Mesodermal cell (in vitro differentiated cells): ENCODE measurements at regions not wholly inside any gene's neighbourhood (a gene's known extent, or its start where the extent isn't known, plus 50 kb on each side); places are given as distances from the start of the nearest gene placed in this dataset.
"Not testable (repeated sequence)": the region's sequence is repeated elsewhere in the genome, so short reads cannot be mapped to it uniquely, and the experiment has no call there.

ENCODE experiments used
- H3K27ac ChIP-seq: 2 replicates; pipeline ENCODE4 v1.7.0; 2013; ENCODE audit warnings: mild to moderate bottlenecking, low read depth, low read length, moderate library complexity; ENCODE audit not compliant: severe bottlenecking
- H3K36me3 ChIP-seq: 2 replicates; pipeline ENCODE4 v1.7.1; 2013; ENCODE audit warnings: mild to moderate bottlenecking, low read length, moderate library complexity; ENCODE audit not compliant: control insufficient read depth, insufficient read depth
- H3K4me1 ChIP-seq: one replicate; pipeline ENCODE4 v1.7.1; 2013; ENCODE audit warnings: mild to moderate bottlenecking, low read length; ENCODE audit not compliant: insufficient read depth, control insufficient read depth, poor library complexity, severe bottlenecking
- H3K4me3 ChIP-seq: 2 replicates; pipeline ENCODE4 v1.7.0; 2013; ENCODE audit warnings: low read length, control low read depth, mild to moderate bottlenecking; ENCODE audit not compliant: insufficient read depth, poor library complexity, severe bottlenecking; ENCODE audit errors: extremely low read depth
- H3K9me3 ChIP-seq: 2 replicates; pipeline ENCODE4 v1.7.1; 2013; ENCODE audit warnings: mild to moderate bottlenecking, low read length, moderate library complexity; ENCODE audit not compliant: control insufficient read depth
- WGBS, 2 experiments: methylation state at CpG; one replicate each; pipeline ENCODE4 v1.1.5; 2013; ENCODE audit warnings: missing lambda C conversion rate in 2 of 2; ENCODE audit not compliant: insufficient coverage in 2 of 2; 5-methylcytosine and 5-hydroxymethylcytosine counted together

GRCh38 chrY:7287963-7288362 lies 376.4 kb upstream of the AMELY start:
- H3K36me3 ChIP-seq, result peaks cover 31% of the 10 kb centered on the region
- H3K27ac ChIP-seq, H3K9me3 ChIP-seq, H3K4me1 ChIP-seq, H3K4me3 ChIP-seq: not testable (repeated sequence)
- 86 to 100% methylated on average over 1 to 2 of the region's 2 CpGs for WGBS, 2 experiments

DNA sequence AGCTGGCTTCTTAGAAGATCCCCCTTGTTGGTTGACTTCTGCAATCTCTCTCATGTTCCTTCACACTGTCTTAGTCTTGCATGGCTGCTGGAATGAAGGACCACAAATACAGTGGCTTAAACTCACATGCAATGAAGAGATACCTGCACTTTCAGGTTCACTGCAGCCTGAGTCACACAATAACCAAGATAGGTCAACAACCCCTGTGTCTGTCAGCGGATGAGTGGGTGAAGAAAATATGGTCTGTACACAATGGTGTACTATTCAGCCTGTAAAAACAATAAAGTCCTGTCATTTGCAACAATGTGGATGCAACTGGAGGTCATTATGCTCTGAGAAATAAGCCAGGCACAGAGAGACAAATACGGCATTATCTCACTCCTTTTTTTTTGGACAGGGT lies 373.8 kb upstream of the AMELY start:
- no peak overlapping the region for H3K27ac ChIP-seq
- peaks cover 28% of the 10 kb centered on the region for H3K36me3 ChIP-seq
- peaks cover 5% of the 10 kb centered on the region for H3K4me1 ChIP-seq
- no CpG with 5 or more reads among the region's 2 CpGs for WGBS, 2 experiments
- H3K9me3 ChIP-seq, result no peaks in the 10 kb centered on the region
- no peak overlapping the region for H3K4me3 ChIP-seq

DNA sequence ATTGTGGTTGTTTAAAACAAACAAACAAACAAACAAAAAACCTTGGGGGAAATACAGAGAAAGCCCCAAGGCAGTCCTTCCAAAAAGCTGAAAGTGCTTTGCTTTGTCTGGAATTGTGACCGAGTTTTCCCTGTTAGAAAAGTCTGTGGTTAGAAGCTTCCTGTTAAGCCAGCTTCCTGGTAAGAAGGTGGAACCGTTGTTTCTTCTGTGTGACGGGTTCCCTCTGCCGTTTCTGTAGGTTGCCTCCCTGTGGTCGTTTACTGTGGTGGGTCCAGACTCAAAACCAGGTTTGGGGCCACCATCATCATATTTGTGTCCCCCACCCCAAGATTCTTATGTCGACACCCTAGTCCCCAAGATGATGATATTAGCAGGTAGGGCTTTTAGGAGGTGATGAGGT lies 371.4 kb upstream of the AMELY start:
- no CpG with 5 or more reads among the region's 6 CpGs for WGBS, 2 experiments
- Histone ChIP-seq H3K4me1 (peaks cover 13% of the 10 kb centered on the region), H3K9me3 (no peaks in the 10 kb centered on the region), H3K36me3 (peaks cover 22% of the 10 kb centered on the region), H3K27ac (no peak overlapping the region), H3K4me3 (no peak overlapping the region)

DNA sequence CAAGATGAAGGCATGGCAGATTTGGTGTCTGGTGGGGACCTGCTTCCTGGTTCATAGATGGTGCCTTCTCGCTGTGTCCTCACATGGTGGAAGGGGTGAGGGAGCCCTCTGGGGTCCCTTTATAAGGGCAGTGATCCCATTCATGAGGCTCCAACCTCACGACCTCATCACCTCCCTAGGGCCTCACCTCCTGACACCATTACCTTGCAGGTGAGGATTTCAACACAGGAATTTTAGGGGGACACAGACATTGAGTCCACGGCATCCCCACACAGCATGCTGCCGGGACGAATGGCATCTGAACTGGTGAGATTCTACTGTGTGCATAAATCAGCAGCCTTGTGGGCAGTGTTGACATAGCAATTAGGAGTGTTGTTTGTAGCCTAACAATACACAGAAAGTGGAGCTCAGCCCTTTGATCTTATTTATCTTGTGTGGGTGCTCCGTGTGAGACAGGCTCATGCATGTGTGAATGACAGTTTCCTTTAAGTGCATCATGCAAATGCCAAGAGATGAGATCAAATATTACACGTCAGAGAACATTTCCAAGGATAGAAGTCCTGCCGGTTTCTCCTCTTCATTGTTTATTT lies 368.7 kb upstream of the AMELY start:
- H3K27ac ChIP-seq, H3K4me3 ChIP-seq, H3K9me3 ChIP-seq: not testable (repeated sequence)
- 60% methylated on average over 1 of the region's 8 CpGs; no CpG with 5 or more reads in 1 of the 2 experiments for WGBS, 2 experiments
- Histone ChIP-seq H3K4me1 (peaks cover 13% of the 10 kb centered on the region), H3K36me3 (peaks cover 19% of the 10 kb centered on the region)

GRCh38 chrY:7275751-7276150 lies 364.2 kb upstream of the AMELY start:
- Histone ChIP-seq H3K4me3 (peak overlapping the region; percentile 57), H3K36me3 (no peaks in the 10 kb centered on the region), H3K4me1 (peaks cover 8% of the 10 kb centered on the region), H3K27ac (no peak overlapping the region), H3K9me3 (no peaks in the 10 kb centered on the region)
- 42 to 61% methylated on average over 4 to 10 of the region's 11 CpGs for WGBS, 2 experiments

- 0% methylated on average over 12 of the region's 18 CpGs; no CpG with 5 or more reads in 1 of the 2 experiments for WGBS, 2 experiments
- no peaks in the 10 kb centered on the region for H3K9me3 ChIP-seq
- no peak overlapping the region for H3K27ac ChIP-seq
- no peaks in the 10 kb centered on the region for H3K36me3 ChIP-seq
- H3K4me1 ChIP-seq, result peaks cover 8% of the 10 kb centered on the region
- H3K4me3 ChIP-seq, result peak overlapping the region; percentile 57
Observed at GRCh38 chrY:7275014-7275413, 363.5 kb upstream of the AMELY start.

DNA sequence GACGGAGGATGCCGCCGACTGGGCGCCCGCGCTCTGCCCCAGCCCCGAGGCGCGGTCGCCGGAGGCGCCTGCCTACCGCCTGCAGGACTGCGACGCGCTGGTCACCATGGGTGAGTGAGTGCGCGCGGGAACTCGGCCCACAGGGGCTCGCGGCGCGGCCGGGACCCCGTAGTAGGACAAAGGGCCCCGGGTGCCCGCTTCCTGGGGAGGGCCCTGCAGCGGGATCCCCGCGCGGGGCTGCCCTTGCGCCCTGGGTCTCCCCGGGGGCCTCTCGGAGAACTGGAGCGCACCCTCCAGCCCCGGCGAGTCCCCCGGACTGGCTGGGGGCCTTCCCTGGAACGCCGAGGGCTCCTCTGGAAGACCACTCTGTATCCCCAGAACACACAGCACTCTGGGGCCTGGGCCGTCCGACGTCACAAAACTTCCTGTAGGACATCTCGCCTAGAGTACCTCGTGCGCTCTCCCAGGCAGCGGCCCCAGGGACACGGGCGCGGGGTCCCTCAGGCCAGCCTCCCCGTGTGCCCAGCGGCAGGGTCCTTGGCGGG lies 362.9 kb upstream of the AMELY start:
- Histone ChIP-seq H3K27ac (peak overlapping the region; percentile 10), H3K4me3 (peak overlapping the region; percentile 57), H3K36me3 (no peaks in the 10 kb centered on the region), H3K4me1 (peaks cover 4% of the 10 kb centered on the region), H3K9me3 (no peaks in the 10 kb centered on the region)
- WGBS, 2 experiments, result 0 to 1% methylated on average over 14 to 34 of the region's 54 CpGs

DNA sequence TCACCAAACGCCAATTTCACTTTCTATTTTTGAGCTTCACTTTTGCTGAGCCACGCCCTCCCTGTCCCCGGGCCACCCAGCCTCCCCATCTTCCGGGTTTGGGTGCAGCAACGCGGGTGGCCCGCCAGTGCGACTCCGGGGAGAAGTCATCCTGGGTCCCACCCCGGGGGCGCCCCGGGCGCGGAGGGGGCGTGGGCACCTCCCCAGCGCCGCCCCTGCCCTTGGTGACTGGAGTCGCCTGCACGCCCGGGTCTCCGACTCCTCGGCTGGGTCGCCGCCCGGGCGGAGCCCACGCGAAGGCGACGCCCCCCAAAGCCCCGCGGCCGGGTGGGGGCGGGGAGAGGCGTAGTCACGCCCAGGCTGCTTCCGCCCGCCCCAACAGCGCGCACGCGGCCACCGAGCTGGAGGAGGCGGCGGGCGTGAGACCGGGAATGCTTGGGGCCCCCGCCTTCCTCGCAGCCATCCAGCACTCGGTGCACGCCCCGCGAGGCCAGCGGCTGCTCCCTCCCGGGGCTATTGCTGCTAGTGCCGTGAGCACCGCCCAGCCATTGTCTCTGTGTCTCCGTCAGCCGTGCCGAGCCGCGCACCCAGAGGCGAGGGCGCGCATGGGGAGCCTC lies 362.1 kb upstream of the AMELY start:
- Histone ChIP-seq H3K4me1 (no peaks in the 10 kb centered on the region), H3K36me3 (no peaks in the 10 kb centered on the region), H3K4me3 (peak overlapping the region; percentile 57), H3K27ac (peak overlapping the region; percentile 53), H3K9me3 (no peaks in the 10 kb centered on the region)
- WGBS, 2 experiments, result 0% methylated on average over 10 to 26 of the region's 65 CpGs

GRCh38 chrY:7272556-7273195 lies 361.1 kb upstream of the AMELY start:
- H3K27ac ChIP-seq, result peak overlapping the region; percentile 53
- H3K36me3 ChIP-seq, result no peaks in the 10 kb centered on the region
- H3K9me3 ChIP-seq, result no peaks in the 10 kb centered on the region
- WGBS, 2 experiments, result 2 to 4% methylated on average over 5 to 9 of the region's 24 CpGs
- H3K4me1 ChIP-seq, result no peaks in the 10 kb centered on the region
- H3K4me3 ChIP-seq, result peak overlapping the region; percentile 57

DNA sequence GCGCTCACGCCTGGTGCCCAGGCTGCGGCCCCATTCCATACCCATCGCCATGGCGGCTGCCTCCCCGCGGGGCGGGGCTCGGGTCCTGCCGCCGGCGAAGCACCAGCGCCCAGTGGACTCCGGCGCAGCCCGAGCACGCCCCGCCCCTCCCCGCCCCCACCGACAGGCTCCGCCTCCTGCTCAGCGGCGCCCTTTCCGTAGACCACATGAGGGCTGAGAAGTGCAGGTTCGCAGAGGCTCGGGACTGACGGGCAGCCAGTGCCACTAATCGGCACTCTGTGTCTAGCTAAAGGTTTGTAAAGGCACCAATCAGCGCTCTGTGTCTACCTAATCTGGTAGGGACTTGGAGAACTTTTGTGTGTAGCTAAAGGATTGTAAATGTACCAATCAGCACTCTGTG lies 352.2 kb upstream of the AMELY start:
- H3K4me1 ChIP-seq, result no peaks in the 10 kb centered on the region
- H3K27ac ChIP-seq, result no peak overlapping the region
- 98 to 100% methylated on average over 3 to 5 of the region's 29 CpGs for WGBS, 2 experiments
- no peak overlapping the region for H3K4me3 ChIP-seq
- H3K36me3 ChIP-seq, result no peaks in the 10 kb centered on the region
- no peaks in the 10 kb centered on the region for H3K9me3 ChIP-seq

DNA sequence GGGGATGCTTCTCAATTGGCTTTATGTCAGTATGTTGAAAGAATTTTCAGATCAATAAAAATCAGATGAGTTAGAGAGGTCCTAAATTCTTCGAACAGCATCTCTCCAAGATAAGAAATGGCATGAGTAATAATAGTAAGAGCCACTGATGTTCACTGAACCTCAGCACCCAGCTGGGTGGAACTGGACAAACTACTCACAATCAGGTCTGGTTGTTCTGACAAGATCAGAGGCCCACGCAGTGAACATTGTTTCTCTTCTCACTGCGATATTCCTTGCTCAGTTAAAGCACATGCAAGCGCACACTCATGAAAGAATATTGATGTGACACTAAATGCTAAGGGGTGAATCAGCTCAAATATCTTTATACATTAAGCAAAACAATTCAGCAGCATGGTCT lies 351.0 kb upstream of the AMELY start:
- Histone ChIP-seq H3K27ac (no peak overlapping the region), H3K9me3 (no peaks in the 10 kb centered on the region), H3K36me3 (no peaks in the 10 kb centered on the region), H3K4me1 (no peaks in the 10 kb centered on the region), H3K4me3 (no peak overlapping the region)
- 100% methylated on average over 1 of the region's 4 CpGs; no CpG with 5 or more reads in 1 of the 2 experiments for WGBS, 2 experiments
